ENCODE measurements at regions not wholly inside any gene's neighbourhood (a gene's known extent, or its start where the extent isn't known, plus 50 kb on each side); places are given as distances from the start of the nearest gene placed in this dataset.

DNA sequence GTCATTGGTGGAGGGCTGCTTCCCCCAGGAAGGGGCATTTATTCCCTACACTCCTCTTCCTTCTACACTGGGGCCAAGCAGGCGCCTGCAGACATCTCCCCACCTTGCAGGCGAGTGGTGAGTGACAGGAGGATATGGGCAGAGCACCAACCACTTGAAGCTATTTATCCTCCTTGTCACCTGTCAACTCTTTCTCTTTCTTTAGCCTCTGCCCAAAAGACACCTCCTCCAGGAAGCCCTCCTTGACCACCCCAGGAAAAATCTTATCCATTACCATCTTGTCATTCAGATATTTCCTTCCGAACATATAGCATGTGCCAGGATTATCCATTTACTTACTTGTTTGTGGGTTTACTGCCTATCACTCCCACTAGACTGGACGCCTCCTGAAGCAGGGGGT, 362.4 kb downstream of the MN1 start:
- Histone ChIP-seq H3F3A (ENCODE audit: insufficient read depth, low read length) (no peaks in the 10 kb centered on the region), H3K27ac (ENCODE audit: low read depth, low read length, poor library complexity, severe bottlenecking) (no peak overlapping the region), H3K4me1 (ENCODE audit: insufficient read depth, low read length, severe bottlenecking) (no peaks in the 10 kb centered on the region), H3K79me2 (ENCODE audit: insufficient read depth, low read length) (no peaks in the 10 kb centered on the region), H3K27me3 (ENCODE audit: insufficient read depth, low read length) (0 out of 2 replicates have a peak, but pooled peaks cover 3% of the 10 kb centered on the region), H3K36me3 (ENCODE audit: insufficient read depth, low read length) (no peaks in the 10 kb centered on the region), H3K9me2 (ENCODE audit: low read depth, low read length) (no peaks in the 10 kb centered on the region), H3K4me3 (ENCODE audit: low read depth, low read length, poor library complexity, severe bottlenecking) (no peak overlapping the region), H3K9ac (ENCODE audit: low read length) (no peak overlapping the region), H3K4me2 (ENCODE audit: low read length) (no peak overlapping the region), H3K9me3 (ENCODE audit: low read length) (no peaks in the 10 kb centered on the region), H4K20me1 (ENCODE audit: insufficient read depth, low read length) (no peaks in the 10 kb centered on the region), H2AFZ (ENCODE audit: low read length) (no peak overlapping the region)
- TF ChIP-seq EZH2 (IDR thresholded peaks at IDR 0.05; ENCODE audit: borderline replicate concordance, low read length): no peak
- TF ChIP-seq, protein P1, sequence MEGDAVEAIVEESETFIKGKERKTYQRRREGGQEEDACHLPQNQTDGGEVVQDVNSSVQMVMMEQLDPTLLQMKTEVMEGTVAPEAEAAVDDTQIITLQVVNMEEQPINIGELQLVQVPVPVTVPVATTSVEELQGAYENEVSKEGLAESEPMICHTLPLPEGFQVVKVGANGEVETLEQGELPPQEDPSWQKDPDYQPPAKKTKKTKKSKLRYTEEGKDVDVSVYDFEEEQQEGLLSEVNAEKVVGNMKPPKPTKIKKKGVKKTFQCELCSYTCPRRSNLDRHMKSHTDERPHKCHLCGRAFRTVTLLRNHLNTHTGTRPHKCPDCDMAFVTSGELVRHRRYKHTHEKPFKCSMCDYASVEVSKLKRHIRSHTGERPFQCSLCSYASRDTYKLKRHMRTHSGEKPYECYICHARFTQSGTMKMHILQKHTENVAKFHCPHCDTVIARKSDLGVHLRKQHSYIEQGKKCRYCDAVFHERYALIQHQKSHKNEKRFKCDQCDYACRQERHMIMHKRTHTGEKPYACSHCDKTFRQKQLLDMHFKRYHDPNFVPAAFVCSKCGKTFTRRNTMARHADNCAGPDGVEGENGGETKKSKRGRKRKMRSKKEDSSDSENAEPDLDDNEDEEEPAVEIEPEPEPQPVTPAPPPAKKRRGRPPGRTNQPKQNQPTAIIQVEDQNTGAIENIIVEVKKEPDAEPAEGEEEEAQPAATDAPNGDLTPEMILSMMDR (IDR thresholded peaks at IDR 0.05; ENCODE audit: low read length): no peak

DNA sequence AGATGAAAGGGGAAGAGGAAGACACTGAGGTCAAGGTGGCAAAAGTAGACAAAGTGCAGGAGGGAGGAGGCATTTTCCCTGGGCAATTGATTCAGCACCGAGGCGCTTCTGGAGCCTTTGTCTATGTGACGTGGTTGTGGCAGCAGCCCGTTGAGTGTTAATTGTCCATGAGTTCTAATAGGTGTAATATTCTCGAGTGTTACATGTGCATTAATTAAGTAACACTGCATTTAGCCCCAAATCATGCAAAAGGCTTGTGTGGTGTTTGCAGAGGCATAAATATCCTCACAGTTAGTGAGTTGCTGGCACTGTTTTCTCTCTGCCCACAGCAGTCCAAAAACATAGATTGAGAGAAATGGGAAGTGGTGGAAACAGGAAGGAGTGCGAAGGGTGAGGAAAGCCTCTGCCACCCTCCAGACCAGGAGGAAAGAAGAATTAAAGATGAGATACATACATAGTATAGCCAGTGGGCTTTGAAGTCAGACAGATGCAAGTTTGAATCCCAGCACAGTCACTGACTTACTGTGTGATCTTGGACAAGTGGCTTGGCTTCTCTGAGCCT, 361.2 kb downstream of the MN1 start:
- no peak for TF ChIP-seq EZH2 (IDR thresholded peaks at IDR 0.05; ENCODE audit: borderline replicate concordance, low read length)
- TF ChIP-seq, protein P1 (IDR thresholded peaks at IDR 0.05; ENCODE audit: low read length): no peak
- Histone ChIP-seq H3K4me3 (ENCODE audit: low read depth, low read length, poor library complexity, severe bottlenecking) (no peak overlapping the region), H3K36me3 (ENCODE audit: insufficient read depth, low read length) (no peaks in the 10 kb centered on the region), H3K9me3 (ENCODE audit: low read length) (no peaks in the 10 kb centered on the region), H3K9me2 (ENCODE audit: low read depth, low read length) (no peaks in the 10 kb centered on the region), H3K9ac (ENCODE audit: low read length) (no peak overlapping the region), H3K27me3 (ENCODE audit: insufficient read depth, low read length) (0 out of 2 replicates have a peak, but pooled peaks cover 3% of the 10 kb centered on the region), H3F3A (ENCODE audit: insufficient read depth, low read length) (no peaks in the 10 kb centered on the region), H4K20me1 (ENCODE audit: insufficient read depth, low read length) (no peaks in the 10 kb centered on the region), H3K79me2 (ENCODE audit: insufficient read depth, low read length) (no peaks in the 10 kb centered on the region), H3K4me2 (ENCODE audit: low read length) (no peak overlapping the region), H3K4me1 (ENCODE audit: insufficient read depth, low read length, severe bottlenecking) (no peaks in the 10 kb centered on the region), H2AFZ (ENCODE audit: low read length) (no peak overlapping the region), H3K27ac (ENCODE audit: low read depth, low read length, poor library complexity, severe bottlenecking) (no peak overlapping the region)

DNA sequence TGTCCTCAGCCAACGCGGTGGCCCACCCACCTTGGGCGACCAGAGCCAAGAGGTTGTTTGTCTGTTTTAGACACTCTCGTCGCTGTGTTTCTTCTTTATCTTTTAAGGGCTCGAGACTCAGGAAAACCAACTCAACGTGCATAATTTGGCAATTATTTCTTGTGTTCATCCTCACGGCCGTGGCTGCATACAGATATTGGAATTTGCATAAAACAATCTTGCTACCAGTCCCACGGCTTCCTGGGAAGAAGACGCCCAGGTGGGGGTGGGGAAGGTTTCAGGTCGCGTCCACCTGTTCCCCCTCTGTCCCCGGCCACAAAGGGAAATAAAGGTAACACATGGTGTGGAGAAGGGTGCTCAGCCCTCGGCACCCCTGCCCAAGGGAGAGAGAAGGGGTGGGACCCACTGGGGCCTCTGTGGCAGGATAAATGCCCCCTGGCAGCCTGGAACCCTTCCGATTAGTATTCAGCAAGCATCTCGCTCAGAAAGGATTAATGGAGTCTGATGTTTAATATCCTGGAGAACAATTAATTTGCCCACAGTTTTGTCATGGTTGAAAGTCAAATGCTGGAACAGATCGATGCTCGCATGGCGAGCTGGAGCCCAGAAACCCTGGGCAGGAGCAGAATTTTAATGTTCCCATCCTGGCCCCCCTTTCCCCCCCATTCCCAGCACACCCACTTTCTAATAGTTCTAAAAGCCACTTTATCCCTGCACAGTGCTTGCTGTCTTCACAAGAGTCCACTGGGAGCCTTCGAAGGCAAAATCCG, 359.7 kb downstream of the MN1 start:
- Histone ChIP-seq H3K4me1 (ENCODE audit: insufficient read depth, low read length, severe bottlenecking) (no peaks in the 10 kb centered on the region), H3K27ac (ENCODE audit: low read depth, low read length, poor library complexity, severe bottlenecking) (no peak overlapping the region), H3K9me3 (ENCODE audit: low read length) (no peaks in the 10 kb centered on the region), H3F3A (ENCODE audit: insufficient read depth, low read length) (no peaks in the 10 kb centered on the region), H3K27me3 (ENCODE audit: insufficient read depth, low read length) (0 out of 2 replicates have a peak, but pooled peaks cover 3% of the 10 kb centered on the region), H3K4me3 (ENCODE audit: low read depth, low read length, poor library complexity, severe bottlenecking) (no peak overlapping the region), H3K9me2 (ENCODE audit: low read depth, low read length) (no peaks in the 10 kb centered on the region), H3K9ac (ENCODE audit: low read length) (no peak overlapping the region), H3K36me3 (ENCODE audit: insufficient read depth, low read length) (no peaks in the 10 kb centered on the region), H4K20me1 (ENCODE audit: insufficient read depth, low read length) (no peaks in the 10 kb centered on the region), H3K79me2 (ENCODE audit: insufficient read depth, low read length) (no peaks in the 10 kb centered on the region), H2AFZ (ENCODE audit: low read length) (no peak overlapping the region), H3K4me2 (ENCODE audit: low read length) (no peak overlapping the region)
- TF ChIP-seq, protein P1 (IDR thresholded peaks at IDR 0.05; ENCODE audit: low read length): no peak
- no peak for TF ChIP-seq EZH2 (IDR thresholded peaks at IDR 0.05; ENCODE audit: borderline replicate concordance, low read length)

Data from OCI-LY1 (cell line).